ENCODE measurements at regions not wholly inside any gene's neighbourhood (a gene's known extent, or its start where the extent isn't known, plus 50 kb on each side); places are given as distances from the start of the nearest gene placed in this dataset.

- TF ChIP-seq POLR2A (IDR thresholded peaks at IDR 0.05) = no peak
- Histone ChIP-seq H3K27ac (no peak overlapping the region), H3K9me3 (no peaks in the 10 kb centered on the region), H3K4me3 (no peak overlapping the region), H3K4me1 (no peaks in the 10 kb centered on the region), H3K36me3 (no peaks in the 10 kb centered on the region), H3K27me3 (no peaks in the 10 kb centered on the region)
- 80 to 82% methylated on average over 4 of the region's 4 CpGs for WGBS, 2 donors
- DNase-seq = no peak
- intact Hi-C loops (cut with DNase I) = no loop called here
Observed at GRCh38 chr7:113371416-113372043, 253.2 kb upstream of the SMIM30 start.

- Histone ChIP-seq H3K4me1 (no peaks in the 10 kb centered on the region), H3K9me3 (no peaks in the 10 kb centered on the region), H3K27me3 (no peaks in the 10 kb centered on the region), H3K36me3 (no peaks in the 10 kb centered on the region), H3K27ac (no peak overlapping the region), H3K4me3 (no peak overlapping the region)
- TF ChIP-seq POLR2AphosphoS5 (IDR thresholded peaks at IDR 0.05) (no peak), CTCF (IDR thresholded peaks at IDR 0.05) (no peak), EP300 (IDR thresholded peaks at IDR 0.05) (no peak), POLR2A (IDR thresholded peaks at IDR 0.05) (no peak)
- WGBS, 2 donors = 73 to 79% methylated on average over 2 of the region's 2 CpGs
- intact Hi-C loops (cut with DNase I) = no loop called here
- DNase-seq = no peak
Observed at GRCh38 chr7:113370910-113371309, 252.6 kb upstream of the SMIM30 start.

GRCh38 chr7:113368256-113368655 lies 249.9 kb upstream of the SMIM30 start:
- no peak for DNase-seq
- TF ChIP-seq POLR2AphosphoS5 (IDR thresholded peaks at IDR 0.05) = no peak
- no peak for TF ChIP-seq EP300 (IDR thresholded peaks at IDR 0.05)
- no peak for TF ChIP-seq POLR2A (IDR thresholded peaks at IDR 0.05)
- no peak for TF ChIP-seq CTCF (IDR thresholded peaks at IDR 0.05)
- no peaks in the 10 kb centered on the region for H3K27me3 ChIP-seq
- H3K4me1 ChIP-seq = no peaks in the 10 kb centered on the region
- intact Hi-C loops (cut with DNase I) = no loop called here
- no peaks in the 10 kb centered on the region for H3K9me3 ChIP-seq
- no peak overlapping the region for H3K4me3 ChIP-seq
- 94 to 95% methylated on average over 1 of the region's 1 CpG for WGBS, 2 donors
- H3K36me3 ChIP-seq = no peaks in the 10 kb centered on the region
- H3K27ac ChIP-seq = no peak overlapping the region

GRCh38 chr7:113367041-113367586 lies 248.8 kb upstream of the SMIM30 start:
- H3K27me3 ChIP-seq = no peaks in the 10 kb centered on the region
- H3K36me3 ChIP-seq = no peaks in the 10 kb centered on the region
- TF ChIP-seq POLR2AphosphoS5 (IDR thresholded peaks at IDR 0.05) (no peak), CTCF (IDR thresholded peaks at IDR 0.05) (no peak), POLR2A (IDR thresholded peaks at IDR 0.05) (no peak), EP300 (IDR thresholded peaks at IDR 0.05) (no peak)
- no peak for DNase-seq
- H3K27ac ChIP-seq = no peak overlapping the region
- 72 to 77% methylated on average over 3 of the region's 3 CpGs for WGBS, 2 donors
- intact Hi-C loops (cut with DNase I) = no loop called here
- no peaks in the 10 kb centered on the region for H3K4me1 ChIP-seq
- H3K4me3 ChIP-seq = no peak overlapping the region
- H3K9me3 ChIP-seq = no peaks in the 10 kb centered on the region

- WGBS, 2 donors = 7 to 20% methylated on average over 1 of the region's 1 CpG
- intact Hi-C loops (cut with DNase I) = no loop called here
Observed at GRCh38 chr7:113366122-113366521, 247.8 kb upstream of the SMIM30 start.

More at GRCh38 chr7:113366122-113366521, 247.8 kb upstream of the SMIM30 start:
- no peak overlapping the region for H3K27ac ChIP-seq
- no peak for DNase-seq
- H3K4me1 ChIP-seq = no peaks in the 10 kb centered on the region
- H3K9me3 ChIP-seq = no peaks in the 10 kb centered on the region
- no peaks in the 10 kb centered on the region for H3K36me3 ChIP-seq
- H3K4me3 ChIP-seq = no peak overlapping the region
- TF ChIP-seq CTCF (IDR thresholded peaks at IDR 0.05) = no peak
- TF ChIP-seq POLR2AphosphoS5 (IDR thresholded peaks at IDR 0.05) = no peak
- no peak for TF ChIP-seq EP300 (IDR thresholded peaks at IDR 0.05)
- no peak for TF ChIP-seq POLR2A (IDR thresholded peaks at IDR 0.05)
- no peaks in the 10 kb centered on the region for H3K27me3 ChIP-seq
